ENCODE measurements at regions not wholly inside any gene's neighbourhood (a gene's known extent, or its start where the extent isn't known, plus 50 kb on each side); places are given as distances from the start of the nearest gene placed in this dataset.

- Histone ChIP-seq H3K4me3 (ENCODE audit: low read length) (no peak overlapping the region), H3K27ac (ENCODE audit: low read length) (no peak overlapping the region), H3K9me2 (replicated peaks; ENCODE audit: insufficient read depth, low read length) (no peaks in the 10 kb centered on the region), H3K4me2 (ENCODE audit: low read depth, low read length) (no peak overlapping the region), H3K9ac (ENCODE audit: low read length) (no peak overlapping the region), H4K20me1 (ENCODE audit: insufficient read depth, low read length) (no peaks in the 10 kb centered on the region), H3K36me3 (replicated peaks; ENCODE audit: insufficient read depth, low read length) (no peaks in the 10 kb centered on the region), H3K79me2 (ENCODE audit: low read length) (no peaks in the 10 kb centered on the region), H3F3A (ENCODE audit: insufficient read depth, low read length) (no peaks in the 10 kb centered on the region), H3K27me3 (replicated peaks; ENCODE audit: insufficient read depth, low read length) (no peaks in the 10 kb centered on the region), H2AFZ (ENCODE audit: low read length) (no peak overlapping the region), H3K4me1 (ENCODE audit: low read length) (no peaks in the 10 kb centered on the region), H3K9me3 (replicated peaks; ENCODE audit: insufficient read depth, low read length) (no peaks in the 10 kb centered on the region)
- TF ChIP-seq EZH2 (optimal IDR thresholded peaks at IDR 0.05; ENCODE audit: low read depth, low read length) (no peak), EZH2phosphoT487 (IDR thresholded peaks at IDR 0.05; ENCODE audit: low read length) (no peak), CTCF (IDR thresholded peaks at IDR 0.05; ENCODE audit: low read length) (no peak)
- DNase-seq: no peak
Observed at GRCh38 chrX:122076241-122076640, 1028.8 kb downstream of the GLUD2 start.

- Histone ChIP-seq H3K36me3 (replicated peaks; ENCODE audit: insufficient read depth, low read length) (no peaks in the 10 kb centered on the region), H4K20me1 (ENCODE audit: insufficient read depth, low read length) (no peaks in the 10 kb centered on the region)
Observed at GRCh38 chrX:122078079-122078478, 1030.7 kb downstream of the GLUD2 start.

GRCh38 chrX:122087341-122087740 is 1039.9 kb downstream of the GLUD2 start:
- Histone ChIP-seq H2AFZ (ENCODE audit: low read length) (no peak overlapping the region), H3K4me1 (ENCODE audit: low read length) (no peaks in the 10 kb centered on the region), H3K9ac (ENCODE audit: low read length) (no peak overlapping the region), H3K9me2 (replicated peaks; ENCODE audit: insufficient read depth, low read length) (no peaks in the 10 kb centered on the region), H3K79me2 (ENCODE audit: low read length) (no peaks in the 10 kb centered on the region), H3K4me3 (ENCODE audit: low read length) (no peak overlapping the region), H3F3A (ENCODE audit: insufficient read depth, low read length) (no peaks in the 10 kb centered on the region), H3K27ac (ENCODE audit: low read length) (no peak overlapping the region), H3K27me3 (replicated peaks; ENCODE audit: insufficient read depth, low read length) (no peaks in the 10 kb centered on the region), H3K9me3 (replicated peaks; ENCODE audit: insufficient read depth, low read length) (no peaks in the 10 kb centered on the region), H3K4me2 (ENCODE audit: low read depth, low read length) (no peak overlapping the region), H3K36me3 (replicated peaks; ENCODE audit: insufficient read depth, low read length) (no peaks in the 10 kb centered on the region), H4K20me1 (ENCODE audit: insufficient read depth, low read length) (no peaks in the 10 kb centered on the region)
- TF ChIP-seq EZH2 (optimal IDR thresholded peaks at IDR 0.05; ENCODE audit: low read depth, low read length) (no peak), EZH2phosphoT487 (IDR thresholded peaks at IDR 0.05; ENCODE audit: low read length) (no peak), CTCF (IDR thresholded peaks at IDR 0.05; ENCODE audit: low read length) (no peak)
- no peak for DNase-seq

More at GRCh38 chrX:122078079-122078478, 1030.7 kb downstream of the GLUD2 start:
- no peak for DNase-seq
- no peak overlapping the region for H2AFZ ChIP-seq (ENCODE audit: low read length)
- TF ChIP-seq EZH2 (optimal IDR thresholded peaks at IDR 0.05; ENCODE audit: low read depth, low read length) (no peak), CTCF (IDR thresholded peaks at IDR 0.05; ENCODE audit: low read length) (no peak), EZH2phosphoT487 (IDR thresholded peaks at IDR 0.05; ENCODE audit: low read length) (no peak)
- no peak overlapping the region for H3K9ac ChIP-seq (ENCODE audit: low read length)
- no peaks in the 10 kb centered on the region for H3K4me1 ChIP-seq (ENCODE audit: low read length)
- H3K4me3 ChIP-seq (ENCODE audit: low read length): no peak overlapping the region
- no peaks in the 10 kb centered on the region for H3F3A ChIP-seq (ENCODE audit: insufficient read depth, low read length)
- no peak overlapping the region for H3K27ac ChIP-seq (ENCODE audit: low read length)
- H3K9me3 ChIP-seq (replicated peaks; ENCODE audit: insufficient read depth, low read length): no peaks in the 10 kb centered on the region
- H3K27me3 ChIP-seq (replicated peaks; ENCODE audit: insufficient read depth, low read length): no peaks in the 10 kb centered on the region
- H3K79me2 ChIP-seq (ENCODE audit: low read length): no peaks in the 10 kb centered on the region
- H3K9me2 ChIP-seq (replicated peaks; ENCODE audit: insufficient read depth, low read length): no peaks in the 10 kb centered on the region
- no peak overlapping the region for H3K4me2 ChIP-seq (ENCODE audit: low read depth, low read length)
